ENCODE measurements at regions not wholly inside any gene's neighbourhood (a gene's known extent, or its start where the extent isn't known, plus 50 kb on each side); places are given as distances from the start of the nearest gene placed in this dataset.
"Not testable (repeated sequence)": the region's sequence is repeated elsewhere in the genome, so short reads cannot be mapped to it uniquely, and the experiment has no call there.

DNA sequence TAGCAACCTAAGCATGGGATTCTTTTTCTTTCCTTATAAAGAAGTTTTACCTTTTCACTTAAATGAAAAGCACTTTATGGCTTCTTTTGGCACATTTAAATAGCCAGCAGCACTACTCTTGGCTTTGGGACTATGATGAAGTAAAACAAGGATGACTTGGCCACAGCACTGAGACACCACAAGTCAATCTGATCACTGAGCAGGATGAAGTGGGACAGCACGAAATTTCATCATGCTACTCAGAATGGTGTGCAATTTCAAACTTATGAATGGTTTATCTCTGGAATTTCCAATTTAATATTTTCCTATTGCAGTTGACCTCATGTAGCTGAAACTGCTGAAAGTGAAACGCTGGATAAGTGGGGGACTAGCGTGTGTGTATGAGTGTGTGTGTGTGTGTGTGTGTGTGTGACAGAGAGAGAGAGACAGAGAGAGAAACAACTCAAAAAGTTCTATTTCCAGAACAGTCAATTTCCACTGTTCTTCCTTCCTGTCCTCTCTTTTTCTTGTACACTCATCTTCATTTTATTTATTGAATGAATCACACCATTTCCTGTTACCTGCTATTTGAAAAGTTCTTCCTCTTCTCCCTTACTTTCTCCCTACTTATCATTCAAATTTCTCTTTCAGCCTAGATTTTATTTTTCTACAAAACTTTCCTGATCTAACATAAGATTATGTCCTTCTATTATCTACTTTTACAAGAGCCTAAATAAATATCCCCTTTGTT is 414.2 kb upstream of the MIR17HG start:
- no peak for DNase-seq (ENCODE audit: low spot score)

DNA sequence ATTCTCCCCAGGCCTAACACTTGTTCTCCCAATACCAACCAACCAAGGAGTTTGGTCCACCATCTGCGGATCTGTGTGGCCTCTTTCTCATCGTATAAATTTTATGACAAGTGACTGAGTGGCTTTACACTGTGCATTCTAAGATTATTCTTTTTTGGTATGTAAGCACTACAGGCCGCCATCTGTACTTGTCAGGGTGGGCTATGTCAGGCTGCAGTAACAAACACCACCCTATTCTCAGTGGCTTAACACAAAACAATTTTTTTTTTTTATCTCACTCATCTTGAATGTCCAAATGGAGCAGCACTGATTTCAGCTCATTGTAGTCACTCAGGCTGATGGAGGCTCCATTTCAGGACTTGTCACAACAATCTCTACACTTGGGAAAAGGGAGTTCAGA is 412.7 kb upstream of the MIR17HG start:
- no peak for DNase-seq (ENCODE audit: low spot score)

DNA sequence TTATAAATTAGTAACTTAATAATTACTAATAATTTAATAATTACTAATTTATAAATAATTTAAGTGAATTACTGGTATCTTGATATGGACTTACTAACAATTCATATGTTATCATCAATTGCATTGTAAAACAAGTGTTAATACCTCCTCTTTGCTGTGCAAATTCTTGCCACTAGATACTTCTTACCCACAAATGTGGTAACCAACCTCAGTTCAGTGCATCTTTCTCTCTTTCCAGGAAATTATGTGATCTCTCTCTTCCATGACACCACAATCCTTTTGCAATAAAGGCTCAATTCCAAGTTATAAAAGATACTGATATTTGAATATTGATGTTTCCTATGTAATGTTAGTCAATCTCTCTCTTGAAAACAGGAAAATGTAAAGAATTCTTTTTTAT is 408.6 kb upstream of the MIR17HG start:
- DNase-seq (ENCODE audit: low spot score): no peak

DNA sequence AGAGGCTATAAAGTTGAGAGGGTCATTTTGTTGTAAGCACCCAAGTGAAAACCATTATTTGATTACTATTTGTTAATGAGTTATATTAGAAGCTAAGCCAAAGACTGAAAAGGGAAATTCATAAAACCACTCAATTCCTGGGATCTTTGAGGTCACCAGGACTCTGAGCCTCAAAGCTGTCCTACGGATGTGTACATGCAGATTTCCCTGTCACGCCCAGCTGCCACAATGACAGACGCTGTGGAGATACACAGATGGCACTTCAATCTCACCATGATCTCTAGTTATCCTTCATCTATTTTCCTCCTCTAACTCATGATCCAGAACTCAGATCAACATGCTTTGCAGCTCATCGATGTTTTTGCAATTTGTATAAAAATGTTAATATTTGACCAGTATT is 403.5 kb upstream of the MIR17HG start:
- DNase-seq (ENCODE audit: low spot score): no peak

DNA sequence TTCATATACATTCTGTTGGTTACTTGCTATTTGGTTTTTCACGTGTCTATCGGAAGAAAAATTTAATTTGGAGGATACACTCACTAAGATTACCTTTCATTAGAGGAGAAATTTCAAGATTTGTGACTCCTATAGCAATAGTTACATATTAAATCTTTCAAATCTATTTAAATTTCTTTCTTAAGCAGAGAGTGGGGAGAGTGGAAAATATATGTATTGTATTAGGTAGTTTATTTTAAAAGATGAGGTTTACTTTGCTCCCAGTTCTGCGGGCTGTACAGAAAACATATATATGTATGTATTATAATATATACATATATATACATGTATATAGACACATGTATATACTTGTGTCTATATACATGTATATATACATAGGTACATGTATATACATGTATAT is 402.3 kb upstream of the MIR17HG start:
- DNase-seq (ENCODE audit: low spot score): not testable (repeated sequence)

DNA sequence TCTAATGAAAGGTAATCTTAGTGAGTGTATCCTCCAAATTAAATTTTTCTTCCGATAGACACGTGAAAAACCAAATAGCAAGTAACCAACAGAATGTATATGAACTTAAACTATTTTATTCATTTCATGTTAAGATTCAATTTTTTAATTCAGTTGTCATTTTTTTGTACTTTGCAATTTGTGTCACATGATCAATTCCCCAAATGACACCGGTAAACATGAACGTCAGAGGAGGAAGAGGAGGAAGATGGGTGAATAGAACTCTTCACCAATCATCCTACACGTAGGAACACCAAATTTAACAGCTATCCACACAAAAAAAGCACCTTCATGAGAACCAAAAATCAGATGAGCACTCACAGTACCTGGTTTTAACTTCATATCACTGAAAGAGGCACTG is 401.4 kb upstream of the MIR17HG start:
- DNase-seq (ENCODE audit: low spot score): not testable (repeated sequence)

DNA sequence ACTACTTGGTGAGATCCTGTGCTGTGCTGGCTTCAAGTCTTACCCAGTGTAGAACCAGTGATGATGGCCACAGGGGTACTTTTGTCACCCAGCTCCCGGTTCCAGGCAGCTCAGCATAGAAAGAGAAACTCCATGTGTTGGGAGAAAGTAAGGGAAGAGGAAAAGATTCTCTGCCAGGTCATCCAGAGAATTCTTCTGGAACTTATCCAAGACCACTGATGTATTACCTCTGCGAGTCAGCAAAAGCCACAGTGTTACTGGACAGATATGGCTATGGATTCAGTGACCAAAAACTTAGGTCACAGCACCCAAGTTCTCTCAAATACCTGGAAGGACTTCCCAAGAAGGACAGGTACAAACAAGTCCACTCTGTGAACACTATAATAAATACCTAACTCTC is 399.5 kb upstream of the MIR17HG start:
- no peak for DNase-seq (ENCODE audit: low spot score)

DNA sequence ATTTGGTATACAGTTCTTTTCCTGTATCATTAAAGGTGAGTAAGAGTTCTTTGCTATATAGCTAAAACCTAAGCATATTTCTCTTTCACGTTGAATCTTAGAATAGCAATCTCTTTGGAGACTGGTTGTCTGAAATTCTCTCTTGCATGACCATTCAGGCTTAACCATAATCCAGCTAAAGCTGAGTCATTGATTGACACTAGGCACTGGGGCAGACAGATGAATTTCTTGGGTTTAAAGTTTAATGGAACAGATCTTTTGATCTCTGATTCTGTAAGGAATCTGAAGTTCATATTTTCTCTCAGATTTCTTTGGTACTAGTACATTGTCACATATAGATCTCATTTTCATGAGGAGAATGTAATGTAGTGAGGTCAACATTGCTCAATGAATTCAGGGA is 397.3 kb upstream of the MIR17HG start:
- DNase-seq (ENCODE audit: low spot score): no peak

DNA sequence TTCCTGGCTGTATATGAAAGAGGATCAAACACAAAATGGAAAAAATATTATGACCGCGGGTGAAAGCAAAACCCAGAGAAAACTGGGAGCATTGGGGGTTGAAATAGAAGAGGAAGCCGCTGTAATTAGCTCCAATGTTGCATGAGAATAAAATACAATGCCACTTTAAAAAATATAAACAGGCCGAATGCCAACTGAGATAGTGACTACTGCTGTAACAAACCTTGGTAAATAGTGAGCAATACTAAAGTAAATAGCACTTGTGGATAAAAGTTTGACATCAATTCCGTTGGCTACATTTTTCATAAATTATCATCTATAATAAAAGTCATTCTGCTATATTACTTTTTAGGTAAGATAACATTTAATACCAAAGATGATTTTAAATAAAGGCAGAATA is 395.8 kb upstream of the MIR17HG start:
- DNase-seq (ENCODE audit: low spot score): no peak

DNA sequence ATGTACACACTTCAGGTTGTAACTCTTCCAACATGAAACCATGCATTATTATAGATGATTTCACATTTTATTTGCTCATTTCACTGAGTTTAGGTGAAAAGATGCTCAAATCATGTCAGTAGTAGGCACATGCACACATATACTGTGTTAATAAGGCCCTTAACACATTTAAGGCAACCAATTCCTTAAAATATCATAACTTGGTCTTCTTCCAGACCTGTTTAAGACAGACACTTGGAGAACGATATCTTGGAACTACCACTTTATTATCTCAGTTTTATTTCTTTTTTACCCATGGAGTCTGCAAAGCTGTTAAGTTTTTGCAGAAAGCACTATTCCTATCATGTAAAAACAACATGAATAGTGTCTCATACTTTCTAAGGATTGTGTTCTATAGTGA is 395.2 kb upstream of the MIR17HG start:
- DNase-seq (ENCODE audit: low spot score): no peak

DNA sequence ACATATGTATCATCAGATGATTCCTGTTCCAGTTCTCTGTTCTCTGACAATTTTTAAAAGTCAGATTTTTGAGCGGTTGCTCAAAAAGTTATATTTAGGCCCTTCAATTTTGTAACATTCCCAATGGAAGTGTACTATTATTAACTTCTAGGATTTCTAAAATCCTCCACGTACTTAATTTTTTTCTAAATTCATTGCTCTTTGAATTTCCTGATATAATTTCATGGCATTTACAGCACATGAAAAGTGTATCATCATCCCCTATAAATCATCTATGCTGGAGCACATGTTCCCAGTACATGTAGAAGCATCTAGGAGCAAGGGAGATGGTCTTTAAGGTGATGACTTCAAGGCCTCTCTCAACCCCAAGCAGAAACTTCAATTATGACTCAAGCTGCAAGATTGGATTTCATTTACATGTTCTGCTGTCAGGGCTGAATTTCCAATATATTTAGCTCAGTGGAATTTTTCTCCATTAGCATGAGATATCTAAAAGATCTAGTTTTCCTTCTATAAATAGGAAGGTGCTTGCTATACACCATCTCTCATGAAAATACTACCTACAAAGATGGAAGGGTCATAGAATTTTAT is 392.8 kb upstream of the MIR17HG start:
- DNase-seq (ENCODE audit: low spot score): no peak

DNA sequence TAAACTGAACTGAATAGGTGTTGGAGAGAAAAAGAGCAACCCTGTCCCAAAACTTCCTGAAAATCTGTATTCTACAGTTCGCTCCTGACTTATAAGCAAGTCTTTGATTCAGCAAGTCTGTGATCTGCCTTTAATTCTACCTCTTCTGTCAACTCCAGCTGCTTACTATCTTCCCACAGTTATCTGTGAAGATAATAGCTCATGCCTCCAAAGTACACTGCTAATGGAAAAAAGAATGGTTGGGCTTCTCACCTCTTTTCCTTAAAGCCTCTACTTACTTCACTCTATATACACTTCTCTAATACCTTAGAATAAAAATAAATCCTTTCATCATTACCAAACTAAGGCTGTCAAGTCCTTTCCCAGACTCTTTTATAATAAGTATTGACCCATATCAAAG is 391.5 kb upstream of the MIR17HG start:
- DNase-seq (ENCODE audit: low spot score): no peak

DNA sequence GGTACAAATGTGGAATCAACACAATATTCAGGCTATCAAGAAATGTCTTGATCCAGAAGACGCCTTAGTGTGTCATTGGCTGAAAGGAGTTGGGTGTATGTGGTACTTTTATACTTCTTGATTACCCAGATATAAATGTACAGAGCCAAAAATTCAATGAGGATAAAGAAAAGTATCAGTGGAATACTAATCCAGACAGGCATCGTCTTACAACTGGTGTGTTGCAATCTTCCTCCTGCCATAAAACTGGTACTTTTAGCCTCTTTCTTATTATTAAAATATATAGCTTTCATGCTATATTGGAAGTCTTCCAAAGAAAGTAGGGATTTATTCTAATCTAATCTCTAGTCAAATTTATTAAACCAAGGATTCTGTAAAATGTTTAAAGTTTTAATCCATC is 388.6 kb upstream of the MIR17HG start:
- DNase-seq (ENCODE audit: low spot score): no peak

DNA sequence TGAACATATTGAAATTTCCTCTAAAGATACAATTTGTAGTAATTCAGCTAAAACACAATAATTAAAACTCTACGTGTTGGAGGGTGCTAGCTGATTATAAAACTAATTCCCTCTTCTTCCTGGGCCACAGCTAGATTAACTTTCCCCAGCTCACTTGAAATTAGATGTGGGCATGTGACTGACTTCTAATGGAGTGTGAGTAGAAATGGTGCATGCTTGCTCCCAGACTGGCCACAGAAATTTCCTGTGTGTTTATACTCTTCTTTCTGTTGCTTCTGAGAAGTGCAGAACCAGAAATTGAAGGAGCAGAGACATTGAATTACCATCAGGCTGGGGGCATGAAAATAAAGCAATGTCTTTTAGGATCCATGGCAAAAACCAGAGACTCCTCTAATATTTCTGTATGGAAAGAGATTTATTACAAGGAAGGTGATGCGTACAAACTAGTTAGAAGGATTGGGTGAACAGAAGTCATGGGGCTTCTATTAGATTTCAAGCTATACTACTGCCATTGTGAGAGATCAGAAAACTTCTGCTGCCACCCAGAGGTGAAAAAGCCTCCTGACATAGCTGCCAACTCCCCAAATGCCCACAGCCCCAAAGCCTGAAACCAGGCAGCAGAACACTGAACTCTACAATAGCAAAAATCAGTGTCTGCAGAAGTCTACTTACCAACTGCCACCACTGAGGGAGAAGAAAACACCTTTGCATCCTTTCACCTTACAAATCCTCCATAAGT is 379.2 kb upstream of the MIR17HG start:
- peak; percentile 62 for DNase-seq (ENCODE audit: low spot score)

DNA sequence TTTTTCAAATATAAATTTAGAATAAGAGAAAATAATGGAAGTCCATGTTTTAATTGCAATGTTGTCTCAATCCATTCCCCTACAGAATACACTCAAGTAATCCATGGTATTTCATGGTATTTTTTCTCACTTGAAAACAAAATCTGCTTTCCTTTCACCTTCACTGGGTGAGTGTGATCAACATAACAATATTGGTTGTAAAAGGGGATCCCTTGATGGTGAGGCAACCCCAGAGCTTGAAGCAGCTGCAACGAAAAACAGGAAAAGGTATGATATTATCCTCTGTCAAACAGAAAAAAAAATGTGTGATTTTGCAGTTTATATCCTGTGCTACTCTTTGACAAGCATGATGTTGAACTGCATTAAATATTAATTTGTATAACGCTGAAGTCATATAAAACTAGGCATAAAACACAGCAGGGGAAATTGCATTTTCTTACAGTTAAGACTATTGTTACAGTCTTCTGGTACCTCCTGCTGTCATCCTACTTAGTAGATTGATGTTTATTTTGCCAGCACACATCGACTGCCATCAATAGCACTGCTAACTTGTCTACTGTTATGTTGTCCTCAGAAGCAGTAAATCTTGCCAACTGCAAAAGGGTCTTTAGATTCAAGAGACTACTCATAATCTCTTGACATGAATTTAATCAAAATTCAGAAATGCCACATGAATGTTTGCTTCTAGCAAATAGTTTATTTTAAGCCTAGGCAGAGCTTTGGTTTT is 373.1 kb upstream of the MIR17HG start:
- DNase-seq (ENCODE audit: low spot score): peak; percentile 35

DNA sequence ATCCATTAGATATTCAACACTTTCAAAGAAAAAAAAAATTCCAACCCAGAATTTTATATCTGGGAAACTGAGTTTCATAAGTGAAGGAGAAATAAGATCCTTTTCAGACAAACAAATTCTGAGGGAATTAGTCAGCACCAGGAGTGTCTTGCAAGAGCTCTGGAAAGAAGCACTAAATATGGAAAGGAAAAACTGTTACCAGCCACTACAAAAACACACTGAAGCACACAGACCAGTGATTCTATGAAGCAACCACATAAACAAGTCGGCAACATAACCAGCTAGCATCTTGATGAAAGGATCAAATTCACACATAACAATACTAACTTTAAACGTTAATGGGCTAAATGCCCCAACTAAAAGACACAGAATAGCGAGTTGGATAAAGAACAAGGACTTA is 368.4 kb upstream of the MIR17HG start:
- no peak for DNase-seq (ENCODE audit: low spot score)

DNA sequence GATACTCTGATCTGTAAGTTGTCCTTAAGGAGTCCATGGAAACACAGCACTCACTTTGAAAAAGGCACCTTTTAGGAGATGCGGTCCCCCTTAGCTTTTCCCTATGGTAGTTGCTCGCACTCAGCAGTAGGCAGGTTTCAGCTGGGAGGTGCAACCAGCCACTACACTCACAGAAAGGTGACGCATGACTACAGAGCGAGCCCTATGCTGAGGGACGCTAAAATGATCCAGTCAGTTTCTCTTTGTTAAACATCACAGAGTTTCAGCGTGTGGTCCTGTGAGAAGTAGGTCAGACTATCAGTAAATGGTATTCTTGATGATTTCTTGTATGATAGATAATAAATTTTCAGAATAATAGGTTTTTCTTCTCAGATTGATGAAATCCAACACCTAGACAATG is 362.7 kb upstream of the MIR17HG start:
- DNase-seq (ENCODE audit: low spot score): peak; percentile 9

DNA sequence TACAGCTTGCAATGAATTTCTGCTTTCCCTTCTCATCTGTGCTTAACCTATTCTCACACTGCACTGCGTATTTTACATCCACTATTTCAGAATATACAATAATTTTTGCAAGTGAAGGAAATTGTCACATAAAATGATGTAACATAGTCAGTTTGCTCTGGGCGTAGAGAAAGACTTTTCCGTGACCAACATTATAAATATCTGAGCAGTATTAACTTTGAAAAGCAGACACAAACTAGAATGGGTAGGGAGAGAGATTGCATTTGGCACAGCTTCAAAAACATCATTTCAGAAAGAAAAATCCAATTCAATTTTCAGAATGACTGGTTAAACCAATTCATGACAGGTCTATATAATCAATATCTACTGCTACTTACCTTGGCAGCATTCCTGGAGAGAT is 352.5 kb upstream of the MIR17HG start:
- no peak for DNase-seq (ENCODE audit: low spot score)

DNA sequence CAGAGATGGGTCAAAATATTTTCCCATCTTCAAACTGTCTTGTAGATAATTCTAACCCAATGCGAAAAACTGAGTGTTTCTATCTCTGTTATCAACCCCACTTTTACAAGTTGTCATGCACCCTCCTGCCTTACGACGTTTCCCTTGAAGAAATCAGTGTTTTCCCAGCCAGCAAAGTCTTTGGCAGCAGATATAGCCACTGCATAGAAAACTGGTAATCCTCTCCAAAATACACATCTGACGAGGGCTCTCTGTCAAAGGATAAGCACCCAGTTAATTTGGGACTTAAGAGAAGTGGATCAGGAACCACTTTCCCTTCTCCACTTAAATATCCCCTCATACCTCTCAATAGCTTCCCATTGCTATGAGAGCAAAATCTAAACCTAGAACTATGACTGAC is 351.9 kb upstream of the MIR17HG start:
- DNase-seq (ENCODE audit: low spot score): no peak

DNA sequence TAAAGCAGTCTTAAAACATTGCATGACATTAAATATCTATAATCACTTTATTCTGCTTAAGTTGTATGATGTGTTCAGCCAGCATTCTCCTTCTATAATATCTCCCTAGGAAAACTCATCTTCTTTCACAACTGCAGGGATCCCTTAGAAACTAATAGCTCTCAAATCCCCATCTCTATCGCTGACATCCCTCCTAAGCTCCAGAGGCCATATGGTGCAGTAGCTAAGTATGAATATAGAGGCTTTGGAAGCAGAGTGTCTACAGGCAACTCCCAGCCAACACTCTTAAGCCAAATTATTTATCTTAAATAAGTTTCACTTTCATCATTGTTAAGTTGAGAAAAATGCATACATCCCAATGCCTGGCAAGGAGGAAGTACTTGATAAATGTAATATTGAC is 349.5 kb upstream of the MIR17HG start:
- DNase-seq (ENCODE audit: low spot score): no peak

DNA sequence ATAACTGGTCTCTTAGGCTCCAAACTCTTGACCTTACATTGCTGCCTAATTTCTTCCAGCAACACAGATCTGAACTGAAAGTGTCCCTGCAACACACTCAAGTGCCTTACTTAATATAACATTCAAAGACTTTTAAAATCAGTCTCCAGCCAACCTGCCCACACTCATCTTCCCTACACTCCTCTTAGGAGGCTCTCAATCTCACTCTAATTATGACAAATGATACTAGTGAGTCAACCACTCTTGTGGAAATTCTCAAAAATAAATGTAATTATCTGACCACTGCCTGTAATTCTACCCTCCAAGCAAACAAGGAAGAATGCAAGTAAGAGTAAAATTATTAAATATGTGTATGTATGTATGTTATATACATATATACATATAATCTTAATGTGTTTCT is 348.1 kb upstream of the MIR17HG start:
- no peak for DNase-seq (ENCODE audit: low spot score)

DNA sequence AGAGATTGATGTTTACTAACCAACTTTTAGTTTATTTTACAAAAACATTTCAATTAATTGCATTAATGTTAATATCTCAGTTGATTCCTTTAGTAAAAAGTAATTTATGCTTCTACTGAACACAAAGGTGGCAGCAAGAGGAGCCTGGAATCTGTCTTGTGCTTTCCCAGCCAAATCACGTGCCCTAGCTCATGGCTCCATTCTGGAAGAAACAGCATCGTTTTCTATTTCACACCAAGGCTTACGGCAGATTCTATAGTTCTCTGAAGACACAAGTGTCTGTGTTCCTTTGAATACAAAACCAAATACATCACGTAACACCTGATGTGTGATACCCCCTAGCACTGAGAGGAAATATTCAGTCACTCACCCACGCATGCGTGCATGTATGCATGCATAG is 346.1 kb upstream of the MIR17HG start:
- DNase-seq (ENCODE audit: low spot score): no peak

DNA sequence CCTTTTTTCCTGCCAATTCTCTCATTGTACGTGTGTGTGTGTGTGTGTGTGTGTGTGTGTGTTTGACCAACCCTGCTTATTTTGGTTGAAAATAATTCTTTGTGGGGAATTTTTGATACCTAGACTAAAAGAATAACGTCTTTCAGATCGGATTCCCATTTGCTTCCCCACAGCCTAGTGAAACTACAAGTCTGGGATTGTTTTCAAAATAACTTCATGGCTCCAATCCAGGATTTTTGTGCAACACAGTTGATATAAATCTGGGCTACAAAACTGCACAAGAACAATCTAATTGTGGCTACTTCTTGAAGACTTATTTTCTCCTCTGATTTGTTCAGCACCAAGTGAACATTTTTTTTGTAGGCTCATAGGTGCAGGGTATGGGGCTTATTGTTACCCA is 332.8 kb upstream of the MIR17HG start:
- no peak for DNase-seq (ENCODE audit: low spot score)
